Hepatocyte (in vitro differentiated cells): ENCODE measurements at regions not wholly inside any gene's neighbourhood (a gene's known extent, or its start where the extent isn't known, plus 50 kb on each side); places are given as distances from the start of the nearest gene placed in this dataset.

Experiments
- EZH2phosphoT487 ChIP-seq: fragments of 200-600 bp; sonication (generic); IDR thresholded peaks from one replicate; pipeline ENCODE4 v1.6.1; 2018; ENCODE audit warnings: antibody characterized with exemption, mild to moderate bottlenecking, low read depth, moderate library complexity; ENCODE audit not compliant: unreplicated experiment, severe bottlenecking
- TF ChIP-seq, protein P1 (sequence below): fragments of 200-600 bp; sonication (generic); IDR thresholded peaks from 2 replicates; pipeline ENCODE4 v1.5.1; 2016; ENCODE audit warnings: antibody characterized with exemption, mild to moderate bottlenecking; ENCODE audit not compliant: poor library complexity

DNA sequence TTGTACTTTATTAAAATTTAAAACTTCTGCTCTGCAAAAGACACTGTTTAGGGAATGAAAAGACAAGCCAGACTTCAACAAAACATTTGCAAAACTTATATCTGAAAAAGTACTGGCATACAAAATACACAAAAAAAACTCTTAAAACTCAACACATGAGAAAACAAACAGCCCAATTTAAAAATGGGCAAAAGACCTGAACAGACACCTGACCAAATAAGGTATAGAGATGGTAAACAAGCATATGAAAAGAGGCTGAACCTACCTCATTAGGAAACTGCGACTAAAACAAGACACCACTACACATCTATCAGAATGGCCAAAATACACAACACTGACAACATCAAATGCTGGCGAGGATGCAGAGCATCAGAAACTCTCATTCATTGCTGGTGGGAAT lies 54.4 kb upstream of the LMX1B start:
- no peak for TF ChIP-seq EZH2phosphoT487
- TF ChIP-seq, protein P1, sequence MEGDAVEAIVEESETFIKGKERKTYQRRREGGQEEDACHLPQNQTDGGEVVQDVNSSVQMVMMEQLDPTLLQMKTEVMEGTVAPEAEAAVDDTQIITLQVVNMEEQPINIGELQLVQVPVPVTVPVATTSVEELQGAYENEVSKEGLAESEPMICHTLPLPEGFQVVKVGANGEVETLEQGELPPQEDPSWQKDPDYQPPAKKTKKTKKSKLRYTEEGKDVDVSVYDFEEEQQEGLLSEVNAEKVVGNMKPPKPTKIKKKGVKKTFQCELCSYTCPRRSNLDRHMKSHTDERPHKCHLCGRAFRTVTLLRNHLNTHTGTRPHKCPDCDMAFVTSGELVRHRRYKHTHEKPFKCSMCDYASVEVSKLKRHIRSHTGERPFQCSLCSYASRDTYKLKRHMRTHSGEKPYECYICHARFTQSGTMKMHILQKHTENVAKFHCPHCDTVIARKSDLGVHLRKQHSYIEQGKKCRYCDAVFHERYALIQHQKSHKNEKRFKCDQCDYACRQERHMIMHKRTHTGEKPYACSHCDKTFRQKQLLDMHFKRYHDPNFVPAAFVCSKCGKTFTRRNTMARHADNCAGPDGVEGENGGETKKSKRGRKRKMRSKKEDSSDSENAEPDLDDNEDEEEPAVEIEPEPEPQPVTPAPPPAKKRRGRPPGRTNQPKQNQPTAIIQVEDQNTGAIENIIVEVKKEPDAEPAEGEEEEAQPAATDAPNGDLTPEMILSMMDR: no peak
